Neuronal stem cell (in vitro differentiated cells): ENCODE measurements at regions not wholly inside any gene's neighbourhood (a gene's known extent, or its start where the extent isn't known, plus 50 kb on each side); places are given as distances from the start of the nearest gene placed in this dataset.

Experiments used
- DNase-seq: peaks from one replicate; pipeline ENCODE4 v3.0.0-alpha.2; 2013; ENCODE audit warnings: low spot score
- H2AFZ ChIP-seq: one replicate; pipeline ENCODE4 v1.6.1; 2013; ENCODE audit warnings: mild to moderate bottlenecking, low read length, inconsistent platforms
- H2AK5ac ChIP-seq: 2 replicates; pipeline ENCODE4 v1.6.1; 2013; ENCODE audit warnings: low read depth, mild to moderate bottlenecking, inconsistent platforms, low read length, moderate library complexity, mixed read lengths
- H2BK120ac ChIP-seq: 2 replicates; pipeline ENCODE4 v1.6.1; 2013; ENCODE audit warnings: low read depth, mild to moderate bottlenecking, inconsistent platforms, low read length, moderate library complexity, mixed read lengths
- H2BK12ac ChIP-seq: one replicate; pipeline ENCODE4 v1.6.1; 2013; ENCODE audit warnings: low read length, inconsistent platforms
- H2BK15ac ChIP-seq: 2 replicates; pipeline ENCODE4 v1.6.1; 2013; ENCODE audit warnings: mild to moderate bottlenecking, low read length, inconsistent platforms, mixed read lengths
- H2BK5ac ChIP-seq: one replicate; pipeline ENCODE4 v1.6.1; 2013; ENCODE audit warnings: inconsistent platforms, mild to moderate bottlenecking, low read length, moderate library complexity
- H3K14ac ChIP-seq: one replicate; pipeline ENCODE4 v1.6.1; 2013; ENCODE audit warnings: low read length, inconsistent platforms
- H3K18ac ChIP-seq: 2 replicates; pipeline ENCODE4 v1.6.1; 2013; ENCODE audit warnings: low read length, inconsistent platforms
- H3K23ac ChIP-seq: 2 replicates; pipeline ENCODE4 v1.6.1; 2013; ENCODE audit warnings: low read depth, mild to moderate bottlenecking, mixed read lengths, low read length, inconsistent platforms; ENCODE audit not compliant: poor library complexity
- H3K27ac ChIP-seq: replicated peaks from 3 replicates; pipeline ENCODE4 v1.5.1; 2013; ENCODE audit warnings: low read length, inconsistent platforms
- H3K27me3 ChIP-seq, 3 experiments: 2 replicates each; pipeline ENCODE4 v1.6.1; 2013; ENCODE audit warnings: low read length in 3 of 3, mild to moderate bottlenecking in 2 of 3, inconsistent platforms in 1 of 3, low read depth in 1 of 3, mixed read lengths in 1 of 3, moderate library complexity in 1 of 3; ENCODE audit not compliant: control insufficient read depth in 3 of 3, insufficient read depth in 3 of 3
- H3K36me3 ChIP-seq, 2 donors: replicated peaks in 1 of 2; 2 replicates each; pipeline ENCODE4 v1.6.1; 2013; ENCODE audit warnings: low read length in 2 of 2; ENCODE audit not compliant: control insufficient read depth in 2 of 2, insufficient read depth in 2 of 2
- H3K4ac ChIP-seq: 2 replicates; pipeline ENCODE4 v1.6.1; 2013; ENCODE audit warnings: inconsistent platforms, mild to moderate bottlenecking, low read length, moderate library complexity
- H3K4me1 ChIP-seq, 2 donors: 1 replicate in 1 of 2; 2 replicates in 1 of 2; pipeline ENCODE4 v1.6.1; 2013; ENCODE audit warnings: low read length in 2 of 2, low read depth in 1 of 2; ENCODE audit not compliant: control insufficient read depth in 2 of 2, insufficient read depth in 1 of 2
- H3K4me2 ChIP-seq: one replicate; pipeline ENCODE4 v1.6.1; 2013; ENCODE audit warnings: mild to moderate bottlenecking, low read length, inconsistent platforms; ENCODE audit not compliant: insufficient read depth, poor library complexity, severe bottlenecking
- H3K4me3 ChIP-seq, 2 donors: 2 replicates each; pipeline ENCODE4 v1.5.1; 2013; ENCODE audit warnings: low read length in 2 of 2, mild to moderate bottlenecking in 2 of 2, inconsistent platforms in 1 of 2, moderate library complexity in 1 of 2
- H3K79me1 ChIP-seq: one replicate; pipeline ENCODE4 v1.6.1; 2013; ENCODE audit warnings: low read depth, mild to moderate bottlenecking, inconsistent platforms, low read length, moderate library complexity
- H3K9ac ChIP-seq: one replicate; pipeline ENCODE4 v1.6.1; 2013; ENCODE audit warnings: mild to moderate bottlenecking, low read depth, low read length, inconsistent platforms; ENCODE audit not compliant: poor library complexity
- H3K9me3 ChIP-seq, 2 donors: replicated peaks in 1 of 2; 2 replicates each; pipeline versions ENCODE3 to v1.6.1; 2013; ENCODE audit warnings: low read length in 2 of 2, mild to moderate bottlenecking in 2 of 2, inconsistent platforms in 1 of 2, low read depth in 1 of 2, mixed read lengths in 1 of 2, moderate library complexity in 1 of 2; ENCODE audit not compliant: control insufficient read depth in 2 of 2, insufficient read depth in 1 of 2
- H4K8ac ChIP-seq: one replicate; pipeline ENCODE4 v1.6.1; 2013; ENCODE audit warnings: low read depth, mild to moderate bottlenecking, inconsistent platforms, low read length, moderate library complexity
- H4K91ac ChIP-seq: one replicate; pipeline ENCODE4 v1.6.1; 2013; ENCODE audit warnings: low read length, low read depth, mild to moderate bottlenecking, inconsistent platforms; ENCODE audit not compliant: poor library complexity
- WGBS, 2 donors: extraction: QIAGEN DNeasy Blood & Tissue Kit; methylation state at CpG; one replicate each; pipeline ENCODE4 v1.1.7; 2013; ENCODE audit warnings: missing lambda C conversion rate in 2 of 2, mixed read lengths in 1 of 2; ENCODE audit not compliant: insufficient read length in 2 of 2, insufficient replicate concordance in 1 of 2; ENCODE audit errors: extremely low coverage in 2 of 2; 5-methylcytosine and 5-hydroxymethylcytosine counted together

DNA sequence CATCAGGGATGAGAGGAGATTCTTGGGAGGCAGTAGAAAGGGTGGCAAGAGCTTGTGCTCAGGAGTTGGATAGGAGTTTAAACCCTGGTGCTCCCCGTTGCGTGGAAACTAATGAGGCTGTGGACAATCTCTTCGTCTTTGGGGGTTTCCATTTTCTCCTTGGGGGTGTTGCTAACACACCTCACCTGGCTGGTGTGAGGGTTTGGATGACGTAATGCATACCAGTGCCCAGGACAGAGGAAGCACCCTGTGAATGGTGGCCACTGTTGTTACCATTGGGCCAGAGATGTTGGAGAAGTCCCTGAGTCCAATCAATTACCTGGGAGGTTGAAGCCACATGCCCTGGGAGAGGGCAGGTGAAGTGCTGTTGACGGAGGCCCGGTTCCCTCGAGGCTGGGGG, 146.5 kb downstream of the URI1 start:
- no peaks in the 10 kb centered on the region for H3K36me3 ChIP-seq
- H2AFZ ChIP-seq, result no peak overlapping the region
- H3K23ac ChIP-seq, result no peak overlapping the region
- H3K79me1 ChIP-seq, result no peaks in the 10 kb centered on the region
- WGBS, 2 donors, result no CpG with 5 or more reads among the region's 7 CpGs
- H3K4me1 ChIP-seq, result peaks cover 0 to 3% of the 10 kb centered on the region in 2 donors
- H2BK120ac ChIP-seq, result no peak overlapping the region
- no peak overlapping the region for H3K14ac ChIP-seq
- H3K4me3 ChIP-seq, result no peak overlapping the region
- H3K27ac ChIP-seq, result no peak overlapping the region
- H2BK15ac ChIP-seq, result no peak overlapping the region
- H3K18ac ChIP-seq, result no peak overlapping the region
- H2AK5ac ChIP-seq, result no peak overlapping the region
- H3K9ac ChIP-seq, result no peak overlapping the region
- no peak overlapping the region for H3K4me2 ChIP-seq
- H3K27me3 ChIP-seq, result no peaks in the 10 kb centered on the region
- peaks cover 0 to 2% of the 10 kb centered on the region in 2 donors for H3K9me3 ChIP-seq
- no peak for DNase-seq
- H4K91ac ChIP-seq, result no peak overlapping the region
- H2BK12ac ChIP-seq, result no peak overlapping the region
- H4K8ac ChIP-seq, result no peak overlapping the region
- no peak overlapping the region for H3K4ac ChIP-seq
- H2BK5ac ChIP-seq, result no peak overlapping the region

DNA sequence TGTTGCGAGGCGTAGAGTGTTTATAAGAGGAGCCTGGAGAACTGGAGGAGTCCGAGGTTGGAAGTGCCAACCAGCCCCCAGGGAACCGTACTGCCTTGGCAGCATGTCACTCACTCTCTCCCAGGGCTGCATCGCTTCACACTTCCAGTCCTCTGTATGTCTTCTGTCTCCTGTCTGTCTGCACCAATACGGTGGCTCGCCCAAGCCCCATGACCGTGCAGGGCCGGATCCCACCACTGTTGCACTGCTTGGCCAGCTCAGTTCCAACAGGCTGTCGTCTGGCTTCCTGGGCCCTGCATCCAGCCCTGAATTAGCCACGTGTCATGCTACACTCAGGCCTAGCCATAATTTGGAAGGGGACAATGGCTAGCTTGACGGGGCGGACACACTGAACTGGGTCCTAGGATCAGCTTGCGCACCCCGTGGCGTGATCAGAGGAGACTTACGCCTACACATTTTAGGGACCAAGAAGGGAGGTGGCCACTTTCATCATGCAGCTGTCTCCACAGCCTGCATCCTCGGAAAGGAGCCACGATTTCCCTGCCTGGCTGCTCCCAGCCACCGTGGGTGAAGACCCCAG, 147.1 kb downstream of the URI1 start:
- Histone ChIP-seq H3K23ac (no peak overlapping the region), H3K9ac (no peak overlapping the region), H3K27ac (no peak overlapping the region), H3K9me3 (peaks cover 0 to 2% of the 10 kb centered on the region in 2 donors), H2BK120ac (no peak overlapping the region), H3K4me2 (no peak overlapping the region), H3K27me3 (no peaks in the 10 kb centered on the region), H3K4ac (no peak overlapping the region), H3K36me3 (no peaks in the 10 kb centered on the region), H3K79me1 (no peaks in the 10 kb centered on the region), H2BK5ac (no peak overlapping the region), H2BK12ac (no peak overlapping the region), H3K4me1 (peaks cover 0 to 3% of the 10 kb centered on the region in 2 donors), H4K8ac (no peak overlapping the region), H3K4me3 (no peak overlapping the region), H3K18ac (peak overlapping the region; percentile 42), H2AFZ (no peak overlapping the region), H2AK5ac (peak overlapping the region; percentile 34), H3K14ac (no peak overlapping the region), H4K91ac (no peak overlapping the region), H2BK15ac (no peak overlapping the region)
- no peak for DNase-seq
- no CpG with 5 or more reads among the region's 20 CpGs for WGBS, 2 donors

DNA sequence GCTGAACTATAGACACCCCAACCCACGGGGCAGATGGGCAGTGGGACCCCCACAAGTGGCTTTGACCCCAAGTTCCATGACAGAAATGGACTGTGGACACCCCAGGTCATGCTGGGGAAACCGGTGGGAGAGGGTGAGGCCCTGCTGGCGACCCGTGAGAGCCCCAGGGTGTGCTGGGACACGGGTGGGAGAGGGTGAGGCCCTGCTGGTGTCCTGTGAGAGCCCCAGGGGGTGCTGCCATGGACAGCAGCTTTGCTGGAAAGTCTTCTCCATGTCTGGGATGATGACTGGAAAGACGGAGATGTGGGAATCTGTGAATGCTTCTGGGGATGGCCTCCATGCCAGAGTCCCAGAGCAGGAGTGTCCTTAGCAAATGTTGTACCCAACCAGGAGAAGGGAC, 148.4 kb downstream of the URI1 start:
- WGBS, 2 donors, result no CpG with 5 or more reads among the region's 6 CpGs
- no peak overlapping the region for H3K4ac ChIP-seq
- no peaks in the 10 kb centered on the region for H3K27me3 ChIP-seq
- no peak for DNase-seq
- H3K18ac ChIP-seq, result peak overlapping the region; percentile 28
- no peak overlapping the region for H3K27ac ChIP-seq
- H2BK5ac ChIP-seq, result no peak overlapping the region
- no peak overlapping the region for H3K4me3 ChIP-seq
- H2BK12ac ChIP-seq, result no peak overlapping the region
- H2AFZ ChIP-seq, result no peak overlapping the region
- H3K9me3 ChIP-seq, result peaks cover 0 to 2% of the 10 kb centered on the region in 2 donors
- no peaks in the 10 kb centered on the region for H3K79me1 ChIP-seq
- no peak overlapping the region for H4K8ac ChIP-seq
- no peak overlapping the region for H3K23ac ChIP-seq
- H3K36me3 ChIP-seq, result no peaks in the 10 kb centered on the region
- no peak overlapping the region for H2BK120ac ChIP-seq
- H2AK5ac ChIP-seq, result peak overlapping the region; percentile 73
- peaks cover 0 to 3% of the 10 kb centered on the region in 2 donors for H3K4me1 ChIP-seq
- no peak overlapping the region for H3K9ac ChIP-seq
- peak overlapping the region; percentile 71 for H2BK15ac ChIP-seq
- no peak overlapping the region for H4K91ac ChIP-seq
- H3K14ac ChIP-seq, result no peak overlapping the region
- no peak overlapping the region for H3K4me2 ChIP-seq

DNA sequence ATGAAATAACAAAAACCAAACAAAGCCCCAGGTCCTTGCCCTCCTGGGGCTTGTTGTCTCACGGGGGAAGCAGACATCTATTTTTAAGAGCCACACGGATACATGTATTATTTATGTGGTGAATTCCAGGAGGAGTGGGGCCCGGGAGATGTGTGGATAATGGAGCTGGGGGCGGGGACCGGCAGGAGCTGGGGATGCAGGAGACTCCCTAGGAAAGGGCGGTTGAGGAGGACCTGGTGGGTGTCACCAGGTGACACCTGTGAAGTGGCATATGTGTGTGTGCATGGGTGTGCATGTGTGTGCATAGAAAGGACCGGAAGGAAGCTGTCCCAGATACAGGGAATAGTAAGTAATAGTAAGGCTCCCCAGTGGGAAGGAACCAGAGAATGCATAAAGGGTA, 148.9 kb downstream of the URI1 start:
- Histone ChIP-seq H3K14ac (no peak overlapping the region), H2BK120ac (no peak overlapping the region), H3K27ac (no peak overlapping the region), H3K4me3 (no peak overlapping the region), H3K9ac (no peak overlapping the region), H3K4me2 (no peak overlapping the region), H3K79me1 (no peaks in the 10 kb centered on the region), H4K91ac (no peak overlapping the region), H3K4me1 (peaks cover 0 to 3% of the 10 kb centered on the region in 2 donors), H2BK5ac (no peak overlapping the region), H3K9me3 (peaks cover 0 to 2% of the 10 kb centered on the region in 2 donors), H3K4ac (no peak overlapping the region), H3K23ac (no peak overlapping the region), H3K27me3 (no peaks in the 10 kb centered on the region), H3K18ac (no peak overlapping the region), H2AFZ (no peak overlapping the region), H3K36me3 (no peaks in the 10 kb centered on the region), H2AK5ac (peak overlapping the region; percentile 73), H4K8ac (no peak overlapping the region), H2BK12ac (no peak overlapping the region), H2BK15ac (peak overlapping the region; percentile 71)
- no CpG with 5 or more reads among the region's 7 CpGs for WGBS, 2 donors
- no peak for DNase-seq
